Spleen (tissue), 11 donors: ENCODE measurements at regions not wholly inside any gene's neighbourhood (a gene's known extent, or its start where the extent isn't known, plus 50 kb on each side); places are given as distances from the start of the nearest gene placed in this dataset.

ENCODE experiments used
- DNase-seq: peaks from one replicate; pipeline ENCODE4 v3.0.0-alpha.2; 2020
- H3K27ac ChIP-seq, 8 donors: fragments of 200-600 bp; sonication (generic) in 7 of 8; 1 replicate in 4 of 8; 2 replicates in 4 of 8; pipeline versions ENCODE4 v1.5.0 to v1.8.0; 2016 to 2021; ENCODE audit warnings: inconsistent platforms in 4 of 8, mild to moderate bottlenecking in 4 of 8, moderate library complexity in 1 of 8
- H3K27me3 ChIP-seq, 7 donors: fragments of 200-600 bp; sonication (generic) in 6 of 7; replicated peaks in 1 of 7; 1 replicate in 4 of 7; 2 replicates in 3 of 7; pipeline versions ENCODE4 v1.5.0 to v1.8.0; 2016 to 2021; ENCODE audit warnings: inconsistent platforms in 3 of 7, mild to moderate bottlenecking in 1 of 7
- H3K36me3 ChIP-seq, 6 donors: fragments of 200-600 bp; sonication (generic) in 5 of 6; 1 replicate in 4 of 6; 2 replicates in 2 of 6; pipeline versions ENCODE4 v1.5.0 to v1.8.0; 2016 to 2021; ENCODE audit warnings: inconsistent platforms in 2 of 6
- H3K4me1 ChIP-seq, 6 donors: fragments of 200-600 bp; sonication (generic) in 5 of 6; 1 replicate in 3 of 6; 2 replicates in 3 of 6; pipeline versions ENCODE4 v1.5.0 to v1.8.0; 2016 to 2021; ENCODE audit warnings: inconsistent platforms in 3 of 6
- H3K4me3 ChIP-seq, 8 donors: fragments of 200-600 bp; sonication (generic) in 7 of 8; 1 replicate in 4 of 8; 2 replicates in 4 of 8; pipeline versions ENCODE4 v1.5.0 to v1.8.0; 2016 to 2021; ENCODE audit warnings: inconsistent platforms in 4 of 8, mild to moderate bottlenecking in 4 of 8, moderate library complexity in 2 of 8
- H3K9me3 ChIP-seq, 8 donors: fragments of 200-600 bp; sonication (generic) in 7 of 8; 1 replicate in 4 of 8; 2 replicates in 4 of 8; pipeline versions ENCODE4 v1.5.0 to v1.8.0; 2016 to 2021; ENCODE audit warnings: inconsistent platforms in 4 of 8
- POLR2A ChIP-seq, 3 donors: fragments of 450-650 bp; IDR thresholded peaks; one replicate each; pipeline ENCODE4 v1.5.1; 2017; ENCODE audit warnings: antibody characterized with exemption in 3 of 3, mild to moderate bottlenecking in 1 of 3
- POLR2AphosphoS5 ChIP-seq, 3 donors: sonication (generic); formaldehyde crosslinking; IDR thresholded peaks; one replicate each; pipeline ENCODE4 v1.5.1; 2017; ENCODE audit warnings: antibody characterized with exemption in 3 of 3
- WGBS, 5 donors: extraction: QIAGEN DNeasy Blood & Tissue Kit in 3 of 5; methylation state at CpG; one replicate each; pipeline versions ENCODE4 v1.1.5 to v1.1.7; 2013 to 2018; 5-methylcytosine and 5-hydroxymethylcytosine counted together
- intact Hi-C: fragments of 100-400 bp; cut with DNase I; formaldehyde crosslinking; loops from one replicate; pipeline ENCODE4 v1.15.0; 2023; ENCODE audit warnings: low total_unique reads
- TF ChIP-seq, protein P1 (sequence below), 11 experiments: fragments of 200-600 bp in 7 of 11; fragments of 450-650 bp in 4 of 11; sonication (generic) in 4 of 11; IDR thresholded peaks in 8 of 11; conservative IDR thresholded peaks in 3 of 11; 1 replicate in 7 of 11; 2 replicates in 4 of 11; pipeline versions ENCODE4 v1.4.0 to v1.8.0; 2016 to 2021; ENCODE audit warnings: antibody characterized with exemption in 11 of 11, inconsistent platforms in 4 of 11, mild to moderate bottlenecking in 1 of 11
- donor health status: healthy with polysubstance abuse.
- donor health status: DM: no; HTN: no; CAD: no; lungs with moderate emphysema.
- donor health status: DM: no; HTN: no; CAD: no.
- donor health status: Bipolar disorder and iron deficiency.
- donor health status: healthy.
- donor health status: DM: no; HTN: no; CAD: no.
- donor health status: DM: yes; HTN: yes; CAD: no.

DNA sequence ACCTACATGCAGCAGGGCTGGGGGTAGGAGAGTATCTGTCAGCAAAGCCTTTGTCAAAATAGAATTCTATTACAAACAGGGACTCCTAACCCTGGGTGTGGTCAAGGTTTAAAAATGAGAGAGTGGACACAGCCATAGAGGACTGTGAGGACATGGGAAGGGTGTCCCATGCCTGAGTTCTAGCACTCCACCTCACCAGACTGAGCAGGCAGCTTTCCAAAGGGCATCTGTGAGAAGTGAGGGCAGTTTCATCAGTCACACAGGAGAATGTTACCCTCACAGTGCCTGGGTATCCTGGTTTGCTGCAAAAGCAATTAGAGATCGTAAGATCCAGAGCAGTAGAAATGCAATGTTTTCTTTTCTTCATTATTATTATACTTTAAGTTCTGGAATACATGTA, 174.9 kb upstream of the UBL3 start:
- 88 to 100% (median 97%) methylated on average over 1 of the region's 1 CpG for WGBS, 5 donors
- Histone ChIP-seq H3K4me1 (no peaks in the 10 kb centered on the region), H3K9me3 (no peaks in the 10 kb centered on the region), H3K36me3 (no peaks in the 10 kb centered on the region), H3K4me3 (no peak overlapping the region), H3K27me3 (no peaks in the 10 kb centered on the region), H3K27ac (no peak overlapping the region)
- TF ChIP-seq, protein P1, sequence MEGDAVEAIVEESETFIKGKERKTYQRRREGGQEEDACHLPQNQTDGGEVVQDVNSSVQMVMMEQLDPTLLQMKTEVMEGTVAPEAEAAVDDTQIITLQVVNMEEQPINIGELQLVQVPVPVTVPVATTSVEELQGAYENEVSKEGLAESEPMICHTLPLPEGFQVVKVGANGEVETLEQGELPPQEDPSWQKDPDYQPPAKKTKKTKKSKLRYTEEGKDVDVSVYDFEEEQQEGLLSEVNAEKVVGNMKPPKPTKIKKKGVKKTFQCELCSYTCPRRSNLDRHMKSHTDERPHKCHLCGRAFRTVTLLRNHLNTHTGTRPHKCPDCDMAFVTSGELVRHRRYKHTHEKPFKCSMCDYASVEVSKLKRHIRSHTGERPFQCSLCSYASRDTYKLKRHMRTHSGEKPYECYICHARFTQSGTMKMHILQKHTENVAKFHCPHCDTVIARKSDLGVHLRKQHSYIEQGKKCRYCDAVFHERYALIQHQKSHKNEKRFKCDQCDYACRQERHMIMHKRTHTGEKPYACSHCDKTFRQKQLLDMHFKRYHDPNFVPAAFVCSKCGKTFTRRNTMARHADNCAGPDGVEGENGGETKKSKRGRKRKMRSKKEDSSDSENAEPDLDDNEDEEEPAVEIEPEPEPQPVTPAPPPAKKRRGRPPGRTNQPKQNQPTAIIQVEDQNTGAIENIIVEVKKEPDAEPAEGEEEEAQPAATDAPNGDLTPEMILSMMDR (IDR thresholded peaks at IDR 0.05 in 8 of 11, conservative IDR thresholded peaks at IDR 0.05 in 3 of 11): no peak
- TF ChIP-seq POLR2AphosphoS5 (IDR thresholded peaks at IDR 0.05): no peak
- TF ChIP-seq POLR2A (IDR thresholded peaks at IDR 0.05): no peak
- intact Hi-C loops: no loop called here
- no peak for DNase-seq

GRCh38 chr13:30024125-30024865, 173.9 kb upstream of the UBL3 start:
- intact Hi-C loops: no loop called here
- Histone ChIP-seq H3K27ac (no peak overlapping the region), H3K9me3 (no peaks in the 10 kb centered on the region), H3K36me3 (no peaks in the 10 kb centered on the region), H3K4me3 (no peak overlapping the region), H3K4me1 (no peaks in the 10 kb centered on the region), H3K27me3 (peaks cover 0 to 6% (median 0%) of the 10 kb centered on the region in 7 donors)
- DNase-seq: no peak
- TF ChIP-seq POLR2A (IDR thresholded peaks at IDR 0.05): no peak
- TF ChIP-seq POLR2AphosphoS5 (IDR thresholded peaks at IDR 0.05): no peak
- TF ChIP-seq, protein P1 (IDR thresholded peaks at IDR 0.05 in 8 of 11, conservative IDR thresholded peaks at IDR 0.05 in 3 of 11): no peak
- 86 to 95% (median 92%) methylated on average over 8 of the region's 8 CpGs for WGBS, 5 donors

DNA sequence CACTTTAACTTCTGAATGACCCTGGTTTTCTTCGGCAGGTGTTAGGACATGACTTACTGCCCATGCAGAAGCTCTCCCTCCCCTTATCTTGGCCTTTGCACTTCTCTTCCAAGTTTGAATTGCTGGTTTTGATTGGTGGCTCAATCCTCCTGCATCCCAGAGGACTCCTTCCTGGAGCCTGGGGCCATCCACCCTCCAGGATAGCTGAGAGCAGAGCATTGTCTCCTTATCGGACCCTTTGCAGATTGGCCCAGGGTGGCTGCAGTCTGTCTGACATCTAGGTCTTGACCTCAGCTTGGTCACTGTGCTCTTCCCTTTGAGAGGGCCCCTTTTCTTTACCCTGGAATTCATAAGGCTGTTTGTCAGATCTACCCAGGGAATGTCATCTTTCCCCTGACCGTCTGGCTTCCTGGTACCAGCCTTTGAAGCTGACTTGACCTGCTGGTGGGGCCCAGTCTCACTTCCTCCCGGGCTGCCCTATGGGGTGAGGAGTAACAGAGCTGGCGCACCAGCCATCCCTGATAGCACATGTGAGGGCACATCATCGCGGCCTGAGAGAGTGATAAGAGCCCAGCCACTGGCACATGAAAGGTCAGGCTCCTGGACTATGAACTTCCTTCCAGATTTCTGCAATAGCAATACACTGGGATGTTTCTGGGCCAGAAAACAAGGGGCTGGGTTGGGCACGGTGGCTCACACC, 172.9 kb upstream of the UBL3 start:
- Histone ChIP-seq H3K36me3 (no peaks in the 10 kb centered on the region), H3K27ac (no peak overlapping the region), H3K9me3 (no peaks in the 10 kb centered on the region), H3K4me3 (no peak overlapping the region), H3K27me3 (peaks cover 0 to 9% (median 0%) of the 10 kb centered on the region in 7 donors), H3K4me1 (no peaks in the 10 kb centered on the region)
- intact Hi-C loops: no loop called here
- DNase-seq: no peak
- TF ChIP-seq POLR2AphosphoS5 (IDR thresholded peaks at IDR 0.05) (no peak), POLR2A (IDR thresholded peaks at IDR 0.05) (no peak)
- TF ChIP-seq, protein P1 (IDR thresholded peaks at IDR 0.05 in 8 of 11, conservative IDR thresholded peaks at IDR 0.05 in 3 of 11): no peak
- WGBS, 5 donors: 86 to 92% (median 88%) methylated on average over 8 of the region's 8 CpGs

DNA sequence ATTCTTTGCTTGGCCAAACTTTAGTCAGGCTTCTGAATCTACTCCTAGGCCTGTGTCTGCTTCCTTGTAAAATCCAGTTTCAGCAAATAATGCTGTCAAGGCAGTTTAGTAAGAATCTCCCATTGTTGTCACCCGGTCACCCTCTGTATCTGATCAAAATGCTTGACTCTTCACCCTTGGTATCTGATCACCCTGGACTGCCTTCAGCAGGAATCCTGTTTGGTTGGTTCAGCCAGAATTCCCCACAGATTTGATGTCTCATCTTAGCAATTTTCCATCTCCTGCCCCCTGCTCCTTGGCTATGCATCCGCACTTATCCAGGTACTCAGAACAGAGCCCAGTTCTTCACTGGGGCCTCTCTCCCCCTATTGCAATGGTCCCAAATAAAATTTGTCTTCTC, 172.4 kb upstream of the UBL3 start:
- TF ChIP-seq POLR2AphosphoS5 (IDR thresholded peaks at IDR 0.05) (no peak), POLR2A (IDR thresholded peaks at IDR 0.05) (no peak)
- TF ChIP-seq, protein P1 (IDR thresholded peaks at IDR 0.05 in 8 of 11, conservative IDR thresholded peaks at IDR 0.05 in 3 of 11): no peak
- intact Hi-C loops: no loop called here
- Histone ChIP-seq H3K9me3 (no peaks in the 10 kb centered on the region), H3K27me3 (peaks cover 0 to 9% (median 0%) of the 10 kb centered on the region in 7 donors), H3K4me1 (no peaks in the 10 kb centered on the region), H3K27ac (no peak overlapping the region), H3K36me3 (no peaks in the 10 kb centered on the region), H3K4me3 (no peak overlapping the region)
- no peak for DNase-seq
- 79 to 96% (median 94%) methylated on average over 2 of the region's 2 CpGs for whole genome bisulfite sequencing, 5 donors
